Activated CD8-positive, alpha-beta T cell treated with anti-CD3 and anti-CD28 coated beads, Interleukin-2, amount 10 ng/mL, durations not matched to agents 7 days and 5 days (primary cell): ENCODE measurements at regions not wholly inside any gene's neighbourhood (a gene's known extent, or its start where the extent isn't known, plus 50 kb on each side); places are given as distances from the start of the nearest gene placed in this dataset.
"Not testable (repeated sequence)": the region's sequence is repeated elsewhere in the genome, so short reads cannot be mapped to it uniquely, and the experiment has no call there.

Experiments used
- ATAC-seq: fragments of 150-1000 bp; cut with Tn5 transposase; one replicate; pipeline ENCODE4 v1.10.0; 2021; ENCODE audit warnings: moderate library complexity
- CTCF ChIA-PET: fragments of 350-600 bp; sonication (Branson Sonifier 250); formaldehyde crosslinking; loops from one replicate; lab custom pipeline; 2021; ENCODE audit warnings: antibody characterized with exemption; lab: Charles Lee
- POLR2A ChIA-PET: fragments of 350-600 bp; sonication (Branson Sonifier 250); formaldehyde crosslinking; loops from one replicate; lab custom pipeline; 2021; ENCODE audit warnings: antibody characterized with exemption; lab: Charles Lee
- DNase-seq: peaks from one replicate; pipeline ENCODE4 v3.0.0-alpha.2; 2020
- H3K27ac Mint-ChIP-seq: one replicate; pipeline ENCODE4 v1.8.0; 2021; ENCODE audit warnings: mild to moderate bottlenecking, mixed read lengths
- H3K27me3 Mint-ChIP-seq: one replicate; pipeline ENCODE4 v1.8.0; 2021; ENCODE audit warnings: low read depth, mixed read lengths
- H3K36me3 Mint-ChIP-seq: one replicate; pipeline ENCODE4 v1.8.0; 2021; ENCODE audit warnings: low read depth, mixed read lengths
- H3K4me1 Mint-ChIP-seq: one replicate; pipeline ENCODE4 v1.8.0; 2021; ENCODE audit warnings: low read depth, mixed read lengths
- H3K4me3 Mint-ChIP-seq: one replicate; pipeline ENCODE4 v1.8.0; 2021; ENCODE audit warnings: mild to moderate bottlenecking, mixed read lengths
- H3K9me3 Mint-ChIP-seq: one replicate; pipeline ENCODE4 v1.8.0; 2022; ENCODE audit warnings: mixed read lengths; ENCODE audit not compliant: insufficient read depth

DNA sequence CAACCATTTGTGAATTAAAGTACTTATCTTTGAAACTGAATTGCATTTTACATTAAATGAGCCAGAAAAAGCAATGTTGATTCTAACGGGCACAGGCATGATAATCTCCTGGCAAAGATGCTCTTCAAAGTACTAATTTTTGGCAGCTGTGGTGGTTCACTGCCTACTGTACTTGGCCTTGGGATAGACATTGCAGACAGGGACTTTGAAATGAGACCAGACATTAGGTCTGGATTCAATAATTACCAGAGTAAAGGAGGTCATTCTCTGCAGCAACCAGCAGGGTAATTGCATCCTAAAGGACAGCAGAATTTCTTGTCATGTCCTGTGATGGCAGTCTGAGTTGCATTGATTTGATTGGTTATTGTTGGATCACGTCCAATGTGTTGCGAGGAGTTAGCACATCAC is 986.5 kb downstream of the TDRD15 start:
- no peak for DNase-seq
- ChIA-PET CTCF (no interaction called here), POLR2A (no interaction called here)
- Mint-ChIP-seq H3K27ac (no peak overlapping the region), H3K27me3 (no peaks in the 10 kb centered on the region), H3K9me3 (peaks cover 10% of the 10 kb centered on the region), H3K4me1 (no peaks in the 10 kb centered on the region), H3K36me3 (no peaks in the 10 kb centered on the region), H3K4me3 (no peak overlapping the region)
- ATAC-seq = no peak

DNA sequence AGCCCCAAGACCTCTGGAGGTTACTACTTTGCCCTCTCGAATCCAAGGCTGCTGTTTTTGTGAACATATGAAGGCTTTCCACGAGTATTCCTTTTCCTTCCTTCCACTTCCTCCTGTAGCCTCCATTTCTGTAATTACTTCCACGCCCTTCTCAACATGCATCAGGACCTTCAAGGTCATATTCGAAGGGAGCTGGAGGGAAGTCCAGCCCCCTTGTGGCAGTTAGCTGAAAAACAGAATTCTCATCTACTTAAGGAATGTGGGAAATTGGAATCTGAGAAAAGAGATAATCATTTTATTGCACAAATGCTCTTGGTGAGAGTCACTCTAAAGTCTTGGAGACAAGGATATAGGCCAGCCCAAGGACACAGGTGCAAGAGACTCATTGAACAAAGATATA is 1000.2 kb downstream of the TDRD15 start:
- Mint-ChIP-seq H3K4me3 (no peak overlapping the region), H3K4me1 (no peaks in the 10 kb centered on the region), H3K9me3 (peaks cover 11% of the 10 kb centered on the region), H3K27me3 (no peaks in the 10 kb centered on the region), H3K27ac (no peak overlapping the region), H3K36me3 (no peaks in the 10 kb centered on the region)
- DNase-seq = no peak
- ATAC-seq = no peak
- POLR2A ChIA-PET = no interaction called here
- CTCF ChIA-PET = no interaction called here

DNA sequence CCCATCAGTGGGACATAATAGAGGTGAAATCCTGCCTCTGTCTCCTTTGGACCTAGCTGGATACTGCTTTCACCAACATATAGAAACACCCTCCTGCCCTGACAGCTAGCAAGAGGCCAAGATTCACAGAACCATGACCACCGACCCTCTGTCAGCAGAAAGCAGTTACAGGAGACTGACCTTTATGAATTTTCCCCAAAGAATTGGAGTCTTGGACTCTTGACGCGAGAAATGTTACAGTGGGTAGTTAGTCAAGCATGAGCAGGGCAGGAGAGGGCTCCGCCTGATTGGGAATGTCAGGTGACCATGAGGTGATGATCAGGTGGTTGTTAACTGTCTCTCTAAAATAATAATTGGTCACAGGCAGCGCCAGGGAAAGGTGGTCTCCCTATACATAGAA is 1002.3 kb downstream of the TDRD15 start:
- Mint-ChIP-seq H3K4me1 (no peaks in the 10 kb centered on the region), H3K36me3 (no peaks in the 10 kb centered on the region), H3K4me3 (no peak overlapping the region), H3K27ac (no peak overlapping the region), H3K9me3 (peaks cover 17% of the 10 kb centered on the region), H3K27me3 (no peaks in the 10 kb centered on the region)
- ATAC-seq = no peak
- CTCF ChIA-PET = no interaction called here
- DNase-seq = no peak
- POLR2A ChIA-PET = no interaction called here

DNA sequence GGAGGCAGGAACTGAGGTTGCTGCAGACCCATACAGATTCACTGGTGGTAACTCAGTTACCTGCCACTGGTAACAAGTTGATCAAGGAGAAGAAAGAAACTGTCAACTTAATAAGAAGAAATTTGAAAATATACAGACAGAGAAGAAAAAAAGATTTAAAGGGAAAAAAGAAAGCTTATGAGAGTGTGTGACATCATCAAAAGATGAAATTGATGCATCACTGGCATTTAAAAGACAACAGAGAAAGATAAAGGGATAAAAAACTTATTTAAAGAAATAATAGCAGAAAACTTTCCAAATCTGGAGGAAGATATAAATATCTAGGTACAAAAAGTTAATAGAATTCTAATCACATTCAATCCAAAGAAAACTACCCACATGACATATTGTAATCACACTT is 1003.2 kb downstream of the TDRD15 start:
- ChIA-PET POLR2A (no interaction called here), CTCF (no interaction called here)
- Mint-ChIP-seq H3K27ac (no peak overlapping the region), H3K4me1 (no peaks in the 10 kb centered on the region), H3K4me3 (no peak overlapping the region), H3K36me3 (no peaks in the 10 kb centered on the region), H3K9me3 (peaks cover 17% of the 10 kb centered on the region), H3K27me3 (no peaks in the 10 kb centered on the region)
- DNase-seq = no peak
- no peak for ATAC-seq

DNA sequence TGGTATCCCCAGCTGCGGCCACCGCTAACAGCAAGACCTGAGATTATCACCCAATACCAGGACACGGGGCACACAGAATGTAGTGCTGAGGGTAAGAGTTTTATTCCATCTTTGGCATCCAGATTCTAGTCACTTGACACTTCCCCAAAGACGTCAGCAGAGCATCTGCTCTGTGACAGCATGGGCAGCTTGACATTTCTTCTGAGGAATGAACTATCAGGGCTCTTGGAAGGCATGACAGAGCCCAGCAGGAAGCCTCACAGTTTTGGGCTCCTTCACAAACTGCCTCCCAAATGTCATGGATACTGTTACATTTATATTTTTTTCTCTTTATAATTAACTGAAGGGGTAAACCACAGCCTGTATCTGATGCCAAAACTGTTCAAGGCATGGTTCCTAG is 1010.7 kb downstream of the TDRD15 start:
- Mint-ChIP-seq H3K4me1 (no peaks in the 10 kb centered on the region), H3K9me3 (peaks cover 9% of the 10 kb centered on the region), H3K27me3 (no peaks in the 10 kb centered on the region), H3K27ac (no peak overlapping the region), H3K36me3 (no peaks in the 10 kb centered on the region), H3K4me3 (no peak overlapping the region)
- CTCF ChIA-PET = no interaction called here
- DNase-seq = no peak
- POLR2A ChIA-PET = no interaction called here
- ATAC-seq = no peak

DNA sequence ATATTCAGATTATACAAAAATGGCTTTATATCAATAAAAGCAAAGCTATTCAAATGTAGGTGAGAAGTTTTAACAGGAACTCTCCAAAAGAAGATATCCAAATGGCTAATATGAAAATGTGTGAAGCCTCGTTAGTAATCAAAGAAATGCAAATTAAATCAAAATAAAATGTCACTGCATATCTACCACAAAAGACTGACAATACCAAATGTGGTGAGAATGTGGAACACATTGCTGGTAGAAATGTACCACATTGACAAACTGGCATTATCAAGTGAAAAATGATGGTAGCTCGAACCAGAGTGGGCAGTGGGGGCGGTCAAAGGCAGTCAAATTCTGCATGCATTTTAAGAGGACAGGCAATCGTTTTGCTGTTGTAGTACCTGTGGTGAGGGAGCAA is 1012.7 kb downstream of the TDRD15 start:
- H3K36me3 Mint-ChIP-seq = no peaks in the 10 kb centered on the region
- H3K27me3 Mint-ChIP-seq = no peaks in the 10 kb centered on the region
- H3K4me1 Mint-ChIP-seq = no peaks in the 10 kb centered on the region
- no peak overlapping the region for H3K27ac Mint-ChIP-seq
- DNase-seq (no peak), ATAC-seq (no peak)
- no peak overlapping the region for H3K4me3 Mint-ChIP-seq
- peaks cover 5% of the 10 kb centered on the region for H3K9me3 Mint-ChIP-seq
- ChIA-PET POLR2A (no interaction called here), CTCF (no interaction called here)

DNA sequence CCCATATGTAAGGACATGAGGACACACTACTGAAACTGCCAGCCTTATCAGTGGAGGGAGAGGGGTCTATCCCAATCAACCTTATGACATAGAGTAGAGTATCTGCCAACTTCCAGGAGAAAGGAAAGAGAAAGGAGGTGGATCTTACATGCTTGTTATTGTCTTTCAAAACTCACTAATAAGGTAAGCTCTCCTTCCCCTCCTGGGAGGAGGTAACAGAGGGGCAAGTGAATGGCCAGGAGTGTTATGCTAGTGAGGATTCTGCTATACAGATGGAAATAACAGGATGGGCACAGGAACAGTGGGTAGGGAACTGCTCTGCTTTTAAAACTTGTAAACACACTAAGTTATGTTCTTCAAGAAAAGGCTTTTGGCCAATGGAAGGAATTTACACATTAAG is 1020.1 kb downstream of the TDRD15 start:
- Mint-ChIP-seq H3K4me1 (no peaks in the 10 kb centered on the region), H3K36me3 (no peaks in the 10 kb centered on the region), H3K27ac (no peak overlapping the region), H3K4me3 (no peak overlapping the region), H3K27me3 (no peaks in the 10 kb centered on the region), H3K9me3 (peaks cover 6% of the 10 kb centered on the region)
- CTCF ChIA-PET = no interaction called here
- POLR2A ChIA-PET = no interaction called here
- DNase-seq (no peak), ATAC-seq (no peak)

DNA sequence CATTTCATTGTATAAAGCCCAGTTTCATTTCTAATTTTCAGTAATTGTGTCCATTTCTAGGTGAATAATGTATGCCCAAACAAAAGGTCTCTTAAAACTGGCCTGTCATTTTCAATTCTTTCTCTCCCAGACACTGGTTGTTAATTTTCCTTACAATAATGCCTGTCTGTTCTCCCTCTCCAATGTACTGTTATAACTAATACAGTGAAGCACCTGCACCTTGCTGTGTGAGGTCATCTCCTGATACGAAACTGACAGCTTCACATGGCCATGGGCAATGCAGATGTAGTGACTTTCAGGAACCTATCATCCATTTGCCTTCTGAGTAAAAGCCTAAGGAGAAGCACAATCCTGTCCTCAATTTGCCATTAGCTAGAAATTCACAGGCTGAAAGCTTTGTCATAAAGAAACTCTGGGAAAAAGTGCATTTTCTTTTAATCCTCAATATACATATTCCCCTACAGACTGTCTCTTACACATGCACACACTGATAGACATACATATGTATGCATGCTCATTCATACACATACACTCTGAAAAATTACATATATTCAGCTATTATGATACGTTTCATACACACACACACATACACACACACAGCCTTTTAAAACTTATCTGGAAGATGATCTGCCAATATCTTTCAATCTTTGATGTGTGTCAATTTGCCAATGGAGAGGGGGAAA is 1030.3 kb downstream of the TDRD15 start:
- H3K4me1 Mint-ChIP-seq = no peaks in the 10 kb centered on the region
- no peak overlapping the region for H3K4me3 Mint-ChIP-seq
- POLR2A ChIA-PET = no interaction called here
- no peaks in the 10 kb centered on the region for H3K27me3 Mint-ChIP-seq
- H3K9me3 Mint-ChIP-seq = peaks cover 8% of the 10 kb centered on the region
- ATAC-seq (no peak), DNase-seq (no peak)
- CTCF ChIA-PET = no interaction called here
- H3K36me3 Mint-ChIP-seq = no peaks in the 10 kb centered on the region
- no peak overlapping the region for H3K27ac Mint-ChIP-seq

DNA sequence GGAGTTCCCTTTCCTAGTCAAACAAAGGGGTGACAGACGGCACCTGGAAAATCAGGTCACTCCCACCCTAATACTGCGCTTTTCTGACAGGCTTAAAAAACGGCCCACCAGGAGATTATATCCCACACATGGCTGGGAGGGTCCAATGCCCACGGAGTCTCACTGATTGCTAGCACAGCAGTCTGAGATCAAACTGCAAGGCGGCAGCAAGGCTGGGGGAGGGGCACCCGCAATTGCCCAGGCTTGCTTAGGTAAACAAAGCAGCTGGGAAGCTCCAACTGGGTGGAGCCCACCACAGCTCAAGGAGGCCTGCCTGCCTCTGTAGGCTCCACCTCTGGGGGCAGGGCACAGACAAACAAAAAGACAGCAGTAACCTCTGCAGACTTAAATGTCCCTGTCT is 1032.9 kb downstream of the TDRD15 start:
- H3K4me1 Mint-ChIP-seq, POLR2A ChIA-PET, CTCF ChIA-PET, H3K4me3 Mint-ChIP-seq, H3K36me3 Mint-ChIP-seq, ATAC-seq, H3K9me3 Mint-ChIP-seq, H3K27ac Mint-ChIP-seq, DNase-seq, H3K27me3 Mint-ChIP-seq: not testable (repeated sequence)

DNA sequence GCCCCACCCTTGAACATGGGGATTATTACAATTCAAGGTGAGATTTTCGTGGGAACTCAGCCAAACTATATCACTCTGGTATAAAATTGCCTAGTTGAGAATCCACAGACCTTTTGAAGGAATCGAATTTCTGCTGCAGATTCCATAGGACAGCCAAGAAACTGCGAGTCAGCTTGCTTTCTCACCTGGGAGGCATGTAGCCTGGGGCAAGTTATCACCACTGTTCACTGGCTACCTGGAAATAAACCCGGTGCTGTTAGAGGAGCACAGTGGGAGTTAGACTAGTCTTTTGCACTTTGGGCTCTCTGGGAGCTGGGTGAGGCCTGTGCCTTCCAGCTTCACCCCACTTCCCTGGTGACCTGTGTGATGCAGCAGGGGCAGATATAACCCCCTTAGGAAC is 1043.5 kb downstream of the TDRD15 start:
- Mint-ChIP-seq H3K4me3 (no peak overlapping the region), H3K27me3 (no peaks in the 10 kb centered on the region), H3K27ac (no peak overlapping the region), H3K36me3 (no peaks in the 10 kb centered on the region), H3K4me1 (no peaks in the 10 kb centered on the region), H3K9me3 (peaks cover 14% of the 10 kb centered on the region)
- ChIA-PET POLR2A (no interaction called here), CTCF (no interaction called here)
- DNase-seq = no peak
- ATAC-seq = no peak

DNA sequence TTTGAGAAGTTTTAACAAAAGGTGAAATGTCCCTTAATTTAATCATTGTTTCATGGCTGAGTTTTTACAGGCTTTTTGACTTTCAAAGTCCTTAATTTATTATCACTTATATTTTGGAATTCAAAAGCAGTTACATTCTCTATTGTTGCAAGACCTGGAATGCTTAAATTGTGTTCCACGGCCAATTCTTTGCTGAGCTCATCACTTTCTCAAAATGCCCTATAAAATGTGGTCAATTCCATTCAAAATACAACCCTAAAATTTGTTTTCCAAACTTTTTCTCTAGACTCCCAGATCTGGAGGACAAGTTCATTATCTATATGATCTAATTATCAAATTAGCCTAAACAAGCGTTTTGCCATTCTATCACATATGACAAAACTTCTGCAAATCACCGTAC is 1051.2 kb downstream of the TDRD15 start:
- H3K27me3 Mint-ChIP-seq = no peaks in the 10 kb centered on the region
- DNase-seq (no peak), ATAC-seq (no peak)
- ChIA-PET CTCF (no interaction called here), POLR2A (no interaction called here)
- no peak overlapping the region for H3K4me3 Mint-ChIP-seq
- no peaks in the 10 kb centered on the region for H3K4me1 Mint-ChIP-seq
- no peaks in the 10 kb centered on the region for H3K36me3 Mint-ChIP-seq
- H3K9me3 Mint-ChIP-seq = peaks cover 19% of the 10 kb centered on the region
- no peak overlapping the region for H3K27ac Mint-ChIP-seq

DNA sequence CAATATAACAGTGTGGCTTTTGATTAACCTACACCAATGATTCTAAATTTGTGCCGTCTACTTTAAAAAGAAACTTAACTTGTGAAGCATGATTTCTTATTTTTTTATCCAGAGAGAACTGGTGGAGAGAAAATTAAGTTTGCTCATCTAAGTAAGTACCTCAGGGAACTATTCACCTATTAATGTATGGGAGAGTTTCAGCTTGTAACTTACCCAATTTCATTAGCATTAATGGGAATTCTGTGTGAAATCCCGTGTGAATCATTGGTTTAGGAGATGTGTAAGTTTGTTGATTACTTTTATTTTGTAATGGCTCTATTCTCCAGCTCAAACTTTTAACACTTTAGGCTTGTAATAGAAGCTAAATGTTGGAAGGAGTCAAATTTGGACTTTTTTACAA is 1061.5 kb downstream of the TDRD15 start:
- Mint-ChIP-seq H3K27me3 (no peaks in the 10 kb centered on the region), H3K4me1 (no peaks in the 10 kb centered on the region), H3K27ac (no peak overlapping the region), H3K4me3 (no peak overlapping the region), H3K36me3 (no peaks in the 10 kb centered on the region), H3K9me3 (peaks cover 8% of the 10 kb centered on the region)
- DNase-seq = no peak
- ChIA-PET POLR2A (no interaction called here), CTCF (no interaction called here)
- ATAC-seq = no peak

DNA sequence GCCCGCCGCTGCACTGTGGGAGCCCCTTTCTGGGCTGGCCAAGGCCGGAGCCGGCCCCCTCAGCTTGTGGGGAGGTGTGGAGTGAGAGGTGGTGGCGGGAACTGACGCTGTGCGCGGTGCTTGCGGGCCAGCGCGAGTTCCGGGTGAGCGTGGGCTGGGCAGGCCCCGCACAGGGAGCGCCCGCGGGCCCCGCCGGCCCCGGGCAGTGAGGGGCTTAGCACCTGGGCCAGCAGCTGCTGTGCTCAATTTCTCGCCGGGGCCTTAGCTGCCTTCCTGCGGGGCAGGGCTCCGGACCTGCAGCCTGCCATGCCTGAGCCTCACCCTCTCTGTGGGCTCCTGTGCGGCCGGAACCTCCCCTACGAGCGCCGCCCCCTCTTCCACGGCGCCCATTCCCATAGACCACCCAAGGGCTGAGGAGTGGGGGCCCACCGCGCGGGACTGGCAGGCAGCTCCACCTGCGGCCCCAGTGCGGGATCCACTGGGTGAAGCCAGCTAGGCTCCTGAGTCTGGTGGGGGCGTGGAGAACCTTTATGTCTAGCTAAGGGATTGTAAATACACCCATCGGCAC is 1062.6 kb downstream of the TDRD15 start:
- H3K27me3 Mint-ChIP-seq, CTCF ChIA-PET, DNase-seq, ATAC-seq, H3K36me3 Mint-ChIP-seq, H3K4me3 Mint-ChIP-seq, H3K4me1 Mint-ChIP-seq, H3K27ac Mint-ChIP-seq, H3K9me3 Mint-ChIP-seq, POLR2A ChIA-PET: not testable (repeated sequence)
